22Rv1 (cell line): ENCODE measurements at regions not wholly inside any gene's neighbourhood (a gene's known extent, or its start where the extent isn't known, plus 50 kb on each side); places are given as distances from the start of the nearest gene placed in this dataset.
"Not testable (repeated sequence)": the region's sequence is repeated elsewhere in the genome, so short reads cannot be mapped to it uniquely, and the experiment has no call there.

Experiments
- H3K27ac ChIP-seq: fragments of 450-650 bp; 2 replicates; pipeline ENCODE4 v1.5.1; 2017
- CTCF ChIP-seq: fragments of 450-650 bp; IDR thresholded peaks from 2 replicates; pipeline ENCODE4 v1.5.1; 2017; ENCODE audit warnings: mild to moderate bottlenecking
- ZFX ChIP-seq: fragments of 450-650 bp; IDR thresholded peaks from 2 replicates; pipeline ENCODE4 v1.6.1; 2017; ENCODE audit warnings: antibody characterized with exemption, borderline replicate concordance

- no peak overlapping the region for H3K27ac ChIP-seq
- TF ChIP-seq CTCF = no peak
- no peak for TF ChIP-seq ZFX
Observed at GRCh38 chr11:21636561-21636960, 556.3 kb upstream of the ANO5 start.

DNA sequence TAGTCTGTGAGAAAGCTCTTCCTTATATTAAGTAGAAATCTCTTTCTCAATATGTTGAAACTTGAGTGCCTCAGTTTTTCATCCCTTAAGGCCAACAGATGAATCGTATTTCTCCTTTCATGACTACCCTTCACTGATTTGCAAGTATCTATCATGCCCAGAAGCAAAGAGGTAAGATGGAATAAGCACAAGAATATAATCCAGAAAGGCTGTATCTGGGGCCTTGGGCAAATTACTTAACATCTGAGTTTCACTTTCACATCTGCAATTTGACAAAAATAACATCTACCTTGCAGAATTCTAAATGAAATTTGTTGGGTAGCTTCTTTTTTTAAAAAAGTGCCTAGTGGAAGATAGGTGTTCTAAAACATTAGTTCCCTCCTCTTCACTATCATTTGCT is 552.4 kb upstream of the ANO5 start:
- no peak overlapping the region for H3K27ac ChIP-seq

GRCh38 chr11:21641869-21642268 is 551.0 kb upstream of the ANO5 start:
- no peak overlapping the region for H3K27ac ChIP-seq
- no peak for TF ChIP-seq CTCF

More for the DNA sequence above, 552.4 kb upstream of the ANO5 start:
- TF ChIP-seq ZFX (no peak), CTCF (no peak)

- no peak overlapping the region for H3K27ac ChIP-seq
- no peak for TF ChIP-seq ZFX
- no peak for TF ChIP-seq CTCF
Observed at GRCh38 chr11:21646351-21646750, 546.5 kb upstream of the ANO5 start.

- H3K27ac ChIP-seq = no peak overlapping the region
- TF ChIP-seq ZFX (no peak), CTCF (no peak)
Observed at GRCh38 chr11:21650961-21651360, 541.9 kb upstream of the ANO5 start.

DNA sequence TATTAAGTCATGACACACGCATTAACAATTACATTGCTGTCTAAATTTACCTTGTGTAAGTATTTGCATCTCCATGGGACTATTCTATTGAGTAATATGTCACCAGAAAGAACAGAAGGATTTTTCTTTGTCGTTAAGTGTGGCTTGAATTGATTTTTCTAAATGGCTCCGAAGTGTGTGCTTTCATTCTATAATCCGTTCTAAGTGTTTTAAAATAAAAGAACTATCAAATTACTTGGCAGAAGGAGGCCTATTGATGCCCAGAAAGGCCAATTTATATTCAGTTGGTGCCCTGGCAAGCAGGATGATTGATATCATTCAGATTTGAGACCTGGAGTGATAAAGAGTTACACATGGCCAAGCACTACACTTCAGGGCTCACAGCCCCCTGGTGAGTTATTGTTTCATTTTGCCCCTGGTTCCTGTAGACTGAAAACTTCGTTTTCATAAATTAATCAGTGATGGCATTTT is 538.9 kb upstream of the ANO5 start:
- H3K27ac ChIP-seq = no peak overlapping the region
- TF ChIP-seq ZFX = no peak

DNA sequence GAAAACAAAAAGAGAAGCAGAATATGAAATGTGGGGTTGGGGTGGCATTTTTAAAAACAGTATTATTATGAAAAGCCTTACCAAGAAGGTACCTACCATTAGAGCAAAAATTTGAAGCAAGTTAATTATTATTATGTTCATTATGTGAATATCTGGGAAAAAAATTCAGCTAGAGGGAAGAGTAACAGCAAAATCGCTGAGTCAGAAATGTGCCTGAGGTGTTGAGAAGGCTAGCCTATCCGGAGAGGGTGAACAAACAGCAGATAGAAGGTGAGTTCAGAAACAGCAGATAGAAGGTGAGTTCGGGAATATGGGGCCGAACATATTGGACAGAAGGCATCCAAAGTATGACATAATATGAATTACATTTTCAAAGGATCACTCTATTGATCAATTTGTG is 536.8 kb upstream of the ANO5 start:
- no peak overlapping the region for H3K27ac ChIP-seq
- no peak for TF ChIP-seq ZFX
- no peak for TF ChIP-seq CTCF

- H3K27ac ChIP-seq = no peak overlapping the region
- no peak for TF ChIP-seq CTCF
- no peak for TF ChIP-seq ZFX
Observed at GRCh38 chr11:21658654-21659193, 534.2 kb upstream of the ANO5 start.

GRCh38 chr11:21659377-21659776 is 533.5 kb upstream of the ANO5 start:
- H3K27ac ChIP-seq = not testable (repeated sequence)
